Central memory CD8-positive, alpha-beta T cell (primary cell): ENCODE measurements at regions not wholly inside any gene's neighbourhood (a gene's known extent, or its start where the extent isn't known, plus 50 kb on each side); places are given as distances from the start of the nearest gene placed in this dataset.
"Not testable (repeated sequence)": the region's sequence is repeated elsewhere in the genome, so short reads cannot be mapped to it uniquely, and the experiment has no call there.

Source experiments
- ATAC-seq: fragments of 150-1000 bp; cut with Tn5 transposase; replicated peaks from 2 replicates; pipeline ENCODE4 v1.10.0; 2022; ENCODE audit warnings: mild to moderate bottlenecking, moderate FRiP score, moderate number of reproducible peaks; ENCODE audit not compliant: poor library complexity, severe bottlenecking; ENCODE audit errors: extremely low read depth
- DNase-seq, 2 donors: peaks; one replicate each; pipeline ENCODE4 v3.0.0; 2021; ENCODE audit warnings: low spot score in 2 of 2
- H3K27ac Mint-ChIP-seq: one replicate; pipeline ENCODE4 v1.8.0; 2022; ENCODE audit warnings: low read depth, mild to moderate bottlenecking, moderate library complexity, mixed read lengths
- H3K27me3 Mint-ChIP-seq: one replicate; pipeline ENCODE4 v1.8.0; 2022; ENCODE audit warnings: mixed read lengths
- H3K36me3 Mint-ChIP-seq: one replicate; pipeline ENCODE4 v1.8.0; 2022; ENCODE audit warnings: mild to moderate bottlenecking, moderate library complexity, mixed read lengths; ENCODE audit not compliant: insufficient read depth
- H3K4me1 Mint-ChIP-seq: one replicate; pipeline ENCODE4 v1.8.0; 2022; ENCODE audit warnings: mixed read lengths
- H3K4me3 Mint-ChIP-seq: one replicate; pipeline ENCODE4 v1.8.0; 2022; ENCODE audit warnings: mild to moderate bottlenecking, moderate library complexity, mixed read lengths
- H3K9me3 Mint-ChIP-seq: one replicate; pipeline ENCODE4 v1.8.0; 2022; ENCODE audit warnings: mixed read lengths

- Mint-ChIP-seq H3K4me3 (no peak overlapping the region), H3K27ac (no peak overlapping the region), H3K9me3 (peaks cover 15% of the 10 kb centered on the region), H3K36me3 (no peaks in the 10 kb centered on the region), H3K27me3 (no peaks in the 10 kb centered on the region), H3K4me1 (no peaks in the 10 kb centered on the region)
- ATAC-seq (no peak), DNase-seq (no peak)
Measured at GRCh38 chr3:26141296-26141695, 351.4 kb downstream of the OXSM start.

- DNase-seq: no peak
- no peak overlapping the region for H3K27ac Mint-ChIP-seq
- H3K27me3 Mint-ChIP-seq: no peaks in the 10 kb centered on the region
Measured at GRCh38 chr3:26145769-26146168, 355.9 kb downstream of the OXSM start.

DNA sequence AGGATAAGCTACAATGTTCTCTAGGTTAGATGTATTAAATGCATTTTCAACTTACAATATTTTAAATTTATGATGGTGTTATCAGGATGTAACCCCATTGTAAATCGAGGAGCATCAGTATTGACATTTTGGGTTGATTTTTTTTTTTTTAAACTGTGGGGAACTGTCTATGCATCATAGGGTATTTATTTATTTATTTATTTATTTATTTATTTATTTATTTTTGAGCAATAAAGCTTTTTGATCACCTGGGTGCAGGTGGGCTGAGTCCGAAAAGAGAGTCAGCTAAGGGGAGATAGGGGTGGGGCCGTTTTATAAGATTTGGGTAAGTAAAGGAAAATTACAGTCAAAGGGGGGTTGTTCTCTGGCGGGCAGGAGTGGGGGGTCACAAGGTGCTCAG, 367.5 kb downstream of the OXSM start:
- H3K9me3 Mint-ChIP-seq, H3K4me1 Mint-ChIP-seq, ATAC-seq, H3K36me3 Mint-ChIP-seq, H3K4me3 Mint-ChIP-seq, H3K27ac Mint-ChIP-seq, DNase-seq, H3K27me3 Mint-ChIP-seq: not testable (repeated sequence)

More at GRCh38 chr3:26145769-26146168, 355.9 kb downstream of the OXSM start:
- Mint-ChIP-seq H3K36me3 (no peaks in the 10 kb centered on the region), H3K9me3 (peaks cover 24% of the 10 kb centered on the region), H3K4me1 (no peaks in the 10 kb centered on the region), H3K4me3 (no peak overlapping the region)
- no peak for ATAC-seq

DNA sequence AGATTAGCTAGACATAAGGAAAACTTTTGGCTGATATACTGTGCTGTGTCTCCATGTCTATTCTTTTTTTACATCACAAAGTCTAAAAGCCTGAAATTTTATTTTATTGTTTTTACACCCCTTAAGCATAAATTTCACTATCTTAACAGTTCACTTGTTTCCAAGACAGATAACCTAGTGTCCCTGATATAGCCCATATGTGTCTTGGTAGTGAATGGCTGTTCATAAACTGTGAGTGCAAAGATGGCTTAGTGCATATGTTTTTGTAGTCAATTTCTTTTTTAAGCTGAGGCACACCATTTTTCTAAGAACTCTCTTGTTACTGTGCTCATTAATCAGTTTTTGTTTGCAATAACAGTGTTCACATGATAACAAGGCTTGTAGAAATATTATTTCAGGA, 381.1 kb downstream of the OXSM start:
- H3K36me3 Mint-ChIP-seq: no peaks in the 10 kb centered on the region
- H3K4me3 Mint-ChIP-seq: no peak overlapping the region
- H3K4me1 Mint-ChIP-seq: no peaks in the 10 kb centered on the region
- peaks cover 6% of the 10 kb centered on the region for H3K9me3 Mint-ChIP-seq
- DNase-seq (no peak), ATAC-seq (no peak)
- H3K27me3 Mint-ChIP-seq: no peaks in the 10 kb centered on the region
- no peak overlapping the region for H3K27ac Mint-ChIP-seq

DNA sequence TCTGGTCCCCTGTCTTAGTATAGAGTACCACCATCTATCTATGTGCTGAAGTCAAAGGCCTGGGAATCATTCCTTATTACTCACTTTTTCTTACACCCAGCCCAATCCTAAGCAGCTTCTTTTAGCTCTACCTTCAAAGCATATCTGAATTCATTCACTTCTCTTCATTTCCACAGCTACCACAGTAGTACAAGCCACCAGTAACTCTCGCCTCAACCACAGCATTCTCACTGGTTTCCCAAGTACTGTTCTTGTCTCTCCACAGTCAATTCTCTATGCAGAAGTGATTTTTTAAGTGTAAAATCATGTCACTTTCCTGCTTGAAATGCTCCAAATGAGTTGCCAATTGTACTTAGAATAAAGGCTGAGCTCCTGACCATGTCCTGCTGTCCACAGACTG, 401.7 kb downstream of the OXSM start:
- Mint-ChIP-seq H3K36me3 (no peaks in the 10 kb centered on the region), H3K4me1 (no peaks in the 10 kb centered on the region), H3K27me3 (no peaks in the 10 kb centered on the region), H3K9me3 (peaks cover 24% of the 10 kb centered on the region), H3K4me3 (no peak overlapping the region), H3K27ac (no peak overlapping the region)
- ATAC-seq (no peak), DNase-seq (no peak)

GRCh38 chr3:26193558-26193957, 403.7 kb downstream of the OXSM start:
- no peaks in the 10 kb centered on the region for H3K27me3 Mint-ChIP-seq
- H3K4me1 Mint-ChIP-seq: no peaks in the 10 kb centered on the region
- H3K9me3 Mint-ChIP-seq: peaks cover 18% of the 10 kb centered on the region
- no peak overlapping the region for H3K27ac Mint-ChIP-seq
- no peak overlapping the region for H3K4me3 Mint-ChIP-seq
- ATAC-seq: no peak
- no peaks in the 10 kb centered on the region for H3K36me3 Mint-ChIP-seq
- DNase-seq: no peak

DNA sequence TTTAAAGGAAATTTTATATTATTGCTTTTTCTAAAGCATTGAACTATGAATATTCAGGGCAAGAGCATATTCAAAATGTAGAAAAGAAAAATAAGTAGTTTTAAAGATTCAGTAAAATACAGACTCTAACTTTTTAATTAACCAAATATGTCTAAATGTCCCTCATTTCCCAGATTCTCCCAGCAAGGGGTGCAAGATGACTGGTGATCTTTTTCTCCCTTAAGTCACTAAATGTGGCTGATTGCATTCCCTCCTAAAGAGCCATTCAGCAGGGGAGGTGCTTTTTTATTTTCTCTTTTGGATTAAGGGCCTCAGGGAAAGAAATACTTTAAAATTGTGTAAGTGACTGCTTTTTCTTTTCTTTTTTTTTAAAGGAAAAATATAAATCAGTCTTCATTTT, 406.9 kb downstream of the OXSM start:
- no peak overlapping the region for H3K4me3 Mint-ChIP-seq
- ATAC-seq (no peak), DNase-seq (no peak)
- no peaks in the 10 kb centered on the region for H3K4me1 Mint-ChIP-seq
- H3K27ac Mint-ChIP-seq: no peak overlapping the region
- H3K36me3 Mint-ChIP-seq: no peaks in the 10 kb centered on the region
- H3K9me3 Mint-ChIP-seq: peaks cover under 1% of the 10 kb centered on the region
- H3K27me3 Mint-ChIP-seq: no peaks in the 10 kb centered on the region

GRCh38 chr3:26198609-26199008, 408.7 kb downstream of the OXSM start:
- H3K36me3 Mint-ChIP-seq: no peaks in the 10 kb centered on the region
- no peaks in the 10 kb centered on the region for H3K9me3 Mint-ChIP-seq
- H3K4me3 Mint-ChIP-seq: no peak overlapping the region
- no peaks in the 10 kb centered on the region for H3K4me1 Mint-ChIP-seq
- H3K27me3 Mint-ChIP-seq: no peaks in the 10 kb centered on the region
- no peak for DNase-seq
- no peak for ATAC-seq
- H3K27ac Mint-ChIP-seq: no peak overlapping the region

- H3K27me3 Mint-ChIP-seq: no peaks in the 10 kb centered on the region
- ATAC-seq (no peak), DNase-seq (no peak)
- H3K36me3 Mint-ChIP-seq: no peaks in the 10 kb centered on the region
- H3K9me3 Mint-ChIP-seq: peaks cover 6% of the 10 kb centered on the region
- H3K27ac Mint-ChIP-seq: no peak overlapping the region
- no peak overlapping the region for H3K4me3 Mint-ChIP-seq
- H3K4me1 Mint-ChIP-seq: no peaks in the 10 kb centered on the region
Measured at GRCh38 chr3:26202169-26202568, 412.3 kb downstream of the OXSM start.

- Mint-ChIP-seq H3K27me3 (no peaks in the 10 kb centered on the region), H3K36me3 (no peaks in the 10 kb centered on the region), H3K4me1 (no peaks in the 10 kb centered on the region), H3K27ac (no peak overlapping the region), H3K4me3 (no peak overlapping the region), H3K9me3 (peaks cover 10% of the 10 kb centered on the region)
- DNase-seq: no peak
- no peak for ATAC-seq
Measured at GRCh38 chr3:26205475-26205874, 415.6 kb downstream of the OXSM start.

DNA sequence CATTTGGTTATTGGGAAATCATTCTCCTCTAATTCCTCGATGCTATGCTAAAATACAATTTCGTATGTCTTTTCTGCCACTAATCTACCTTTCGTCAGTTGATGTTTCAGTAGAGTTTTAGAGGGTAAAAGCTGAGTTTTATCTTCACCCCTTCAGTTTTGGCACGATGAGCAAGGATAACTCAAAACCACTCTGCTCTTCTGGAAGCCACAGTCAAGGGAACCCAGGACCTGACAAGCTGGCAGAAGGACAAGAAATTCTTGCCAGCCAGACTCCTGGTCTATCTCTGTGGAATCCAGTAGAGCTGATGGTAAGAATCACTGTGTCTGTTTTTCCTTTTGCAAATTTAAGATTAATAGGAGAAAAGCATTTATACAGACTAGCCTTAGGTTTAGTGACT, 414.4 kb upstream of the LRRC3B start:
- no peak overlapping the region for H3K27ac Mint-ChIP-seq
- no peak overlapping the region for H3K4me3 Mint-ChIP-seq
- H3K4me1 Mint-ChIP-seq: no peaks in the 10 kb centered on the region
- DNase-seq (no peak), ATAC-seq (no peak)
- no peaks in the 10 kb centered on the region for H3K27me3 Mint-ChIP-seq
- no peaks in the 10 kb centered on the region for H3K36me3 Mint-ChIP-seq
- H3K9me3 Mint-ChIP-seq: peaks cover 22% of the 10 kb centered on the region

- H3K27me3 Mint-ChIP-seq: no peaks in the 10 kb centered on the region
- no peaks in the 10 kb centered on the region for H3K36me3 Mint-ChIP-seq
- DNase-seq: no peak
- H3K4me3 Mint-ChIP-seq: no peak overlapping the region
- no peaks in the 10 kb centered on the region for H3K4me1 Mint-ChIP-seq
- H3K9me3 Mint-ChIP-seq: no peaks in the 10 kb centered on the region
- no peak overlapping the region for H3K27ac Mint-ChIP-seq
- ATAC-seq: no peak
Measured at GRCh38 chr3:26229801-26230200, 392.8 kb upstream of the LRRC3B start.

- DNase-seq (no peak), ATAC-seq (no peak)
- no peak overlapping the region for H3K4me3 Mint-ChIP-seq
- no peaks in the 10 kb centered on the region for H3K27me3 Mint-ChIP-seq
- no peaks in the 10 kb centered on the region for H3K4me1 Mint-ChIP-seq
- peaks cover 3% of the 10 kb centered on the region for H3K9me3 Mint-ChIP-seq
- no peaks in the 10 kb centered on the region for H3K36me3 Mint-ChIP-seq
- H3K27ac Mint-ChIP-seq: no peak overlapping the region
Measured at GRCh38 chr3:26233374-26233773, 389.2 kb upstream of the LRRC3B start.

DNA sequence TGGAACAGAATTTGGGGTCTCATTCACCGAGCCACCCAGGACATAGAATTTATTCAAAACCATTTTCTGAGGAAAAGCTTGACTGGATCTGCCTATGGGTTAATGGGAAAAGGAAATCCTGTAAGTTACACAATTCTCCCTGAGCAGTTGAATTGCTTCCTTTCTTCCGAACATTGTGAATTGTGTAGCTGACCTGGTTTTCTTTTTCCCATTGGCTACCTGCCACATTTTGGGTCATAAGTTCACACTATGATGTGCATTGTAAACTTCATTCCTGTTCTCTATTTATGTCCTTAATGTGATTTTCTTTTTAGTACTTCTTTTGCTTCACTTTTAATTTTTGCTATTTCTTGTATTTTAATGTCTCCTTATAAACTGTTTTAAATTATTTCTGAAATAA, 386.0 kb upstream of the LRRC3B start:
- no peaks in the 10 kb centered on the region for H3K36me3 Mint-ChIP-seq
- peaks cover 6% of the 10 kb centered on the region for H3K9me3 Mint-ChIP-seq
- H3K27ac Mint-ChIP-seq: no peak overlapping the region
- no peak overlapping the region for H3K4me3 Mint-ChIP-seq
- DNase-seq (no peak), ATAC-seq (no peak)
- H3K27me3 Mint-ChIP-seq: no peaks in the 10 kb centered on the region
- no peaks in the 10 kb centered on the region for H3K4me1 Mint-ChIP-seq
